Panc1 (cell line): ENCODE measurements at regions not wholly inside any gene's neighbourhood (a gene's known extent, or its start where the extent isn't known, plus 50 kb on each side); places are given as distances from the start of the nearest gene placed in this dataset.

Experiments used
- ATAC-seq: fragments of 200-7000 bp; cut with Tn5 transposase; 2 replicates; pipeline ENCODE4 v1.9.1; 2020; ENCODE audit warnings: mild to moderate bottlenecking, moderate library complexity
- BruUV-seq: library from RNA; stranded (reverse); fragments of 400-500 nt; replicated peaks from 2 replicates; lab custom pipeline; 2021; lab: Mats Ljungman, UMichigan
- CTCF ChIA-PET: fragments of 300-600 bp; sonication (Branson Sonifier 250); formaldehyde crosslinking; loops from one replicate; lab custom pipeline; 2022; ENCODE audit warnings: antibody characterized with exemption; lab: Charles Lee
- POLR2A ChIA-PET: fragments of 300-600 bp; sonication (Branson Sonifier 250); formaldehyde crosslinking; loops from one replicate; lab custom pipeline; 2022; ENCODE audit warnings: antibody characterized with exemption; lab: Charles Lee
- DNase-seq: peaks from one replicate; pipeline ENCODE4 v3.0.0-alpha.2; 2010; ENCODE audit warnings: low read depth, low spot score
- H3K27ac ChIP-seq: 2 replicates; pipeline ENCODE4 v1.5.1; 2011; ENCODE audit warnings: mild to moderate bottlenecking, low read length, inconsistent platforms
- H3K27me3 ChIP-seq: fragments of 200-500 bp; sonication (Bioruptor generic); 2 replicates; pipeline ENCODE4 v1.6.0; 2014; ENCODE audit warnings: low read length, inconsistent platforms; ENCODE audit not compliant: control insufficient read depth, insufficient read depth
- H3K36me3 ChIP-seq: fragments of 200-500 bp; sonication (Bioruptor generic); 2 replicates; pipeline ENCODE4 v1.5.1; 2014; ENCODE audit warnings: inconsistent platforms, mild to moderate bottlenecking, low read length, moderate library complexity; ENCODE audit not compliant: control insufficient read depth, insufficient read depth
- H3K4me1 ChIP-seq: 2 replicates; pipeline ENCODE4 v1.5.1; 2011; ENCODE audit warnings: inconsistent platforms, mild to moderate bottlenecking, low read length, moderate library complexity; ENCODE audit not compliant: control insufficient read depth, insufficient read depth
- H3K4me3 ChIP-seq, 2 experiments: 2 replicates each; pipeline ENCODE4 v1.5.1; 2011 to 2012; ENCODE audit warnings: low read depth in 2 of 2, low read length in 2 of 2, mild to moderate bottlenecking in 2 of 2, inconsistent platforms in 1 of 2, moderate library complexity in 1 of 2
- H3K9me3 ChIP-seq: fragments of 200-500 bp; sonication (Bioruptor generic); 2 replicates; pipeline ENCODE4 v1.5.1; 2014; ENCODE audit warnings: low read depth, mild to moderate bottlenecking, inconsistent platforms, low read length, moderate library complexity; ENCODE audit not compliant: control insufficient read depth, insufficient read depth
- CTCF ChIP-seq: fragments of 450-650 bp; IDR thresholded peaks from 2 replicates; pipeline ENCODE4 v1.5.1; 2017; ENCODE audit warnings: mild to moderate bottlenecking
- POLR2AphosphoS5 ChIP-seq: IDR thresholded peaks from 2 replicates; pipeline ENCODE4 v1.6.1; 2012; ENCODE audit warnings: mild to moderate bottlenecking, low read depth, low read length, moderate library complexity
- REST ChIP-seq, 2 experiments: IDR thresholded peaks; 2 replicates each; pipeline ENCODE4 v1.6.1; 2011 to 2012; ENCODE audit warnings: low read depth in 2 of 2, control low read depth in 1 of 2, low read length in 1 of 2, mild to moderate bottlenecking in 1 of 2, moderate library complexity in 1 of 2; ENCODE audit not compliant: insufficient read depth in 1 of 2
- SIN3A ChIP-seq: IDR thresholded peaks from 2 replicates; pipeline ENCODE4 v1.6.1; 2012; ENCODE audit warnings: low read depth, mild to moderate bottlenecking, low read length, moderate library complexity, borderline replicate concordance; ENCODE audit not compliant: insufficient read depth
- TCF7L2 ChIP-seq: IDR thresholded peaks from 2 replicates; pipeline ENCODE4 v1.6.1; 2011; ENCODE audit warnings: mild to moderate bottlenecking, low read depth, low read length, inconsistent platforms
- in situ Hi-C: cut with HindIII; loops from 2 replicates; pipeline ENCODE4 v1.10.0; 2016; ENCODE audit warnings: low sequenced_read_pairs, low pct_unique_long_range_greater_than_20kb
- intact Hi-C: fragments of 100-400 bp; cut with micrococcal nuclease; formaldehyde crosslinking; loops from one replicate; pipeline ENCODE4 v1.10.0; 2022; ENCODE audit not compliant: unreplicated experiment

GRCh38 chr3:181626036-181626435 is 85.7 kb upstream of the SOX2 start:
- ChIA-PET POLR2A (no interaction called here), CTCF (no interaction called here)

GRCh38 chr3:181623924-181624694 is 87.6 kb upstream of the SOX2 start:
- Histone ChIP-seq H3K9me3 (no peaks in the 10 kb centered on the region), H3K4me3 (no peak overlapping the region), H3K36me3 (no peaks in the 10 kb centered on the region; the same call in 1 of the 2 replicates), H3K27me3 (no peaks in the 10 kb centered on the region), H3K4me1 (no peaks in the 10 kb centered on the region), H3K27ac (no peak overlapping the region)
- intact Hi-C loops (no loop called here), in situ Hi-C loops (no loop called here)
- ChIA-PET POLR2A (no interaction called here), CTCF (no interaction called here)
- TF ChIP-seq TCF7L2 (no peak), POLR2AphosphoS5 (no peak), CTCF (no peak), SIN3A (no peak), REST (IDR thresholded peaks at IDR 0.05; ENCODE audit: insufficient read depth in 1 of 2, low read depth in 2 of 2, low read length in 1 of 2) (no peak)
- ATAC-seq (no peak), DNase-seq (no peak)
- BruUV-seq: no TSS peak

More at GRCh38 chr3:181626036-181626435, 85.7 kb upstream of the SOX2 start:
- no peak for TF ChIP-seq SIN3A
- H3K27me3 ChIP-seq: no peaks in the 10 kb centered on the region
- no peaks in the 10 kb centered on the region for H3K4me1 ChIP-seq
- intact Hi-C loops: no loop called here
- no peaks in the 10 kb centered on the region; the same call in 1 of the 2 replicates for H3K36me3 ChIP-seq
- no peak overlapping the region for H3K4me3 ChIP-seq
- H3K27ac ChIP-seq: no peak overlapping the region
- no TSS peak for BruUV-seq
- ATAC-seq (no peak), DNase-seq (no peak)
- no peaks in the 10 kb centered on the region for H3K9me3 ChIP-seq
- in situ Hi-C loops: no loop called here

- TF ChIP-seq POLR2AphosphoS5 (no peak), SIN3A (no peak), CTCF (no peak), REST (IDR thresholded peaks at IDR 0.05; ENCODE audit: insufficient read depth in 1 of 2, low read depth in 2 of 2, low read length in 1 of 2) (no peak), TCF7L2 (no peak)
- no peaks in the 10 kb centered on the region for H3K4me1 ChIP-seq
- no peak overlapping the region for H3K27ac ChIP-seq
- intact Hi-C loops: no loop called here
- DNase-seq (no peak), ATAC-seq (no peak)
- no peaks in the 10 kb centered on the region for H3K27me3 ChIP-seq
- BruUV-seq: no TSS peak
- H3K36me3 ChIP-seq: no peaks in the 10 kb centered on the region
- in situ Hi-C loops: no loop called here
- H3K9me3 ChIP-seq: no peaks in the 10 kb centered on the region
- ChIA-PET POLR2A (interaction anchor here (0.6 kb wide), 1 partner anchor 902 kb away, joined by 3 read pairs; no protein-coding TSS in a partner anchor), CTCF (no interaction called here)
- H3K4me3 ChIP-seq: no peak overlapping the region
These were observed 89.4 kb upstream of the SOX2 start for GRCh38 chr3:181622365-181622764.
